DMS 273 (cell line): ENCODE measurements at regions not wholly inside any gene's neighbourhood (a gene's known extent, or its start where the extent isn't known, plus 50 kb on each side); places are given as distances from the start of the nearest gene placed in this dataset.
"Not testable (repeated sequence)": the region's sequence is repeated elsewhere in the genome, so short reads cannot be mapped to it uniquely, and the experiment has no call there.

Experiments used
- DNase-seq: peaks from one replicate; lab custom pipeline; 2025; ENCODE audit not compliant: unreplicated experiment; lab: John Stamatoyannopoulos, UW

DNA sequence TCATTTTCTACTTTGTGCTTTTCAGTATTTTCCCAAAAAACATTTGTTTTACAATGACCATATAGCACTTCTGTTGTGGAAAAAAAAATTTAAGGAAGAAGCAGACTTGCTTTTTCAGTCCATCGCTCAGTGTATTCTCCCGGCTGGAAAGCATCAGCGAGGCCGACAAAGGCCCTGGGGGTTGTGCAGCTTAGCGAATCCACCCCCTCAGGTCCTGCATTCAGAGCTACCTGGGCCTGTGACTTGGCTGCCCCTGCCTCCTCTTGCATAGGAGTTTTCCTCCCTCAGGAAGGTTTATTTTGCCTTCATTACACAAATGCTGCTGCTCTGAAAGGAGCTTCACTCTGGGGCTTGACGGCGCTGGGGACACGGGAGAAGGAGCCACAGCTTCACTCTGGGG lies 244.4 kb upstream of the MGAT5 start:
- no peak for DNase-seq

DNA sequence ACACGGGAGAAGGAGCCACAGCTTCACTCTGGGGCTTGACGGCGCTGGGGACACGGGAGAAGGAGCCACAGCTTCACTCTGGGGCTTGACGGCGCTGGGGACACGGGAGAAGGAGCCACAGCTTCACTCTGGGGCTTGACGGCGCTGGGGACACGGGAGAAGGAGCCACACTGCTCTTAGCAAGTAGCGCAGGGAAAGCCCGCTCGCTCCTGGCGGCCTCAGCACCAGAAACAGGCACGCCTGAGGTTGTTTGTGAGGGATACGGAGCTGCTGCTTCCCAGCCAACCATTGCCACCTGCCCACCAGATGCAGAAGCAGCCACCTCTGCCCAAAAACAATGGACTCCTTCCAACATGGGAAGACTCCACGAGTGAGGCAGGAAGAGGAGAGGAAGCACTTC lies 244.0 kb upstream of the MGAT5 start:
- not testable (repeated sequence) for DNase-seq

DNA sequence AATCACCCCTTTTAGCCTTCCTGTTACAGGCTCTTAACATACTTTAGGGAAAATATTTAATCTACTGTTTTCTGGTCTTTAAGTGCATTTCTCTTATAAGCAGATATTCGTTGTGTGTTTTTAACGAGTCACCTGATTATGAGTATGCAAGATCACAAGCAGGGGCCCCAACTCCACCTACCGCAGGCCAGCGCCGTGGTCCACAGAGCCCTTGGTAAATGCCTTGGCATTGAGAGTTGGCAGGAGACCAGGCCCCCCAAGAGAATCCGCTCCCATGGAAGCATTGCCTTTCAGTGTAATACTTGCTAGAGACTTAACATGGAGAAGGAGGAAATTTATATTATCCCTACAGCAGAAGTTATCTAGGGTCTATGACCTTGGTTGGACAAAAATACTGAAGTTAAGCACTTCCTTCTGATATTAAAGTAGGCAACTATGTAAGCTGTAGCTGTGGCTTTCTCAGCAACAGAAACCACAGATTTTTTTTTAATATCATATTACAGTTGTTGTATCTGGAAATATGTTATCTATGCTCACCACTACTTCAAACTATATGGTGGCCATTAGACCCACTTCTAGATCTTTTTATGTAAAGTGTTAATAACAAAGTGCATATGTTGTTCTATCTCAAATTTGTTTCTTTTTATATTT lies 241.8 kb upstream of the MGAT5 start:
- no peak for DNase-seq

DNA sequence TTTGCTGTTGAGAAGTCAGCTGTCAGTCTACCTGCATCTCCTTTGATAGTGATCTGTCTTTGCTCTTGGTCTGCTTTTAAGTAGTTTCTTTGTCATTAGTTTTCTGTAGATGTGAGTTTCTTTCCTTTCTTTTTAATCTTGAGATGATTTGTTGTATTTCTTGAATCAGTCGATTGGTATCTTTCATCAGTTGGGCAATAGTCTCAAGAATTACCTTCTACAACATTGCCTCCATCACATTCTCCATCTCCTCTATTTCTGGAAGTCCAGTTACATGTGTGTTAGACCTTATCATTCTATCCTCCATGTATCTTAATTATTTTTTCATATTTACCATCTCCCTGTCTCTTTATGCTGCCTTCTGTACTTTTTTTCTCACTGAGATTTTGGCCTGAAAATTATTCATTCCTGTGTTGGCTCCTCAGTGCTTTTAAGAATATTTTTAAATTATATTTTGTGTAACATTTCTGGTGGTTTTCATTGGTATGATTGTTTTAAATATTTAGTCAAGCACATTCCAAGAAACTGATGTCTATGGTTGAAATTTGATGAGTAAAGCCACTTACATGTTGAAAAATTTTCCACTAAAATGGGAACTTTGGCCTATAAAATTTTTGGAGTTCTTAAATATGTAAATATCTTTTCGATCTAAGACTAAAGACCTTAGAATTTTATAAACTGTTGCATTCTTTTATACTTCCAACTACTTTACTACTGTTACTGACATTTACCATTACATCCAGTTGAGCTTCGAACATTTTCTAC lies 239.5 kb upstream of the MGAT5 start:
- DNase-seq = no peak

DNA sequence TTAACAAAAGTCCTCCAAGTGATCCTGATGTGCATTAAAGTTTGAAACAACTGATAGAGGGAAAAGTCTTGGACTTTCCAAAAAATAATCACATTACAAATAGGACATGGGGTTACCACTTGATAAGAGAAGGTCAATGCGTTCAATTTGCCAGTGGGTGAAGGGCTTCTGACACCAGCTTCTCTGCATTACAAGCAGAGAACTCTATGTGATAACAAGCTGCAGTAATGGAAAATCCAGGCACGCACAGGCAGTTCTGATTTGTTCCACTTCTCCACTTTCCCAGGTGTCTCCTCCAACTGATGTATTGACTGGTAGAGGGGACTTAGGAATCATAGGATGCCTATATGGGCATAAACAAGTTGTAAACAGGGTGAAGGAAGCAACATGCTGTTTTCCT lies 234.0 kb upstream of the MGAT5 start:
- no peak for DNase-seq

DNA sequence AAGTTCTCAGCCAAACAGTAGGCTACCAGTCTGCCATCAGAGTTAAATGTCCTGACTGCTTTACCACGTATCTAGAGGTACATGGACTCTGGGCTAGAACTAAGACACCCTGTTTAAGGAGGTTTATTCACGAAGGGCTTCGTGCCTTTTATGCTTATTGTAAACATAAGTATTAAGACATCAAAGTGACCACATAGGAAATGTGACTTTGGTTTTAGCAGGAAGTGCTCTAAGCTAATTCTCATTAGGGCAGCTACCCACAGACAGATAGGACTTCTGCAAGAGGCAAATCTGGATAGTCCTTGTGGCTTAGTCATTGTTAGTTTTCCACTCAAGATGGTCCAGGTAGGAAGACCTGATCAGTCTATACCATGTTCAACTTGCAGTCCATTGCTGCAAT lies 233.3 kb upstream of the MGAT5 start:
- DNase-seq = no peak

DNA sequence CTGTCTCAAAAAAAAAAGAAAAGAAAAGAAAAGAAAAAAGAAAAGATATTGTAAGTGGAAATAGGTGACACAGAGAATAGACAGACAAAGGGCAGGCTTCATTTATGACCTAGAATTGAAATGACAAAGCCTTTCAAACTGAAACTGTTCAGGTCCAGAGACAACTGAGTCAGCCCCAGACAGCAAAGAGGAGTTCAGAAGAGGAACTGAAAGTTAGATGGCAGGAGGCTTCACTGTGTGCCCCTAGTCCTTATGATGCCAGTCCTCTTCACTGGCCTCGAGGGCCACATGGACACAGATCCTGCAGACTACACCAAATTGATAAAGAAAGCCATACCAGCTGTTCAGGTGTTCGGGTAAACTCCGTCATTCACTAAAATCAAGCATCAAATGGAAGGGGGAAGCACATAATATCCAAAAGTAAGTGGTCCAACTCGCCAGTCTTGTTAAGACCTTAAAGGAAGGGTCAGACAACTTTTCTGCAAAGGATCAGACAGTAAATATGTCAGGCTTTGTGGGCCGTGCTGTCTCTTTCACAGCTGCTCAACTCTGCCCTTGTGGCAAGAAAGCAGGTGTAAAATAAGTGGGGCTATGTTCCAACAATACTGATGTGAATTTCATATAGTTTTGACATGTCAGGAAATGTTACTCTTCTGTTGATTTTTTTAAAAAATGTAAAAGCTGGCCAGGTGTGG lies 231.9 kb upstream of the MGAT5 start:
- no peak for DNase-seq

DNA sequence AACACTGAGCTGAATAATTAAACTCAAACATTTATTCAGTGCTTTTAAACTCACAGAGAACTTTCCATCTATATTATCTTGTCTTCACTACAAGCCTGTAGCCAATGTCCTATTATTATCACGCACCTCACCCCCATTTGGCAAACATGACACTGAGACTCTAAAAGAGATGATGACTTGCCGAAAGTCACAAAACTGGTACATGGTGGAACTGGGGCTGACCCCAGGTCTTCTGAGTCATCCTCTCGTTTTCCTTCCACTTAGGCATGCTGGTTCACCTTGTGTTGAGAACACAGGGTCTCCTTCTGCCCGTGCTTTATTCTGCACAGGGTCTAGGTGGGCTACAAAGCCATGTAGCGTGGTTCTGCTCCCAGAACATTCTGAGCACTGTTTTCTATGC lies 230.0 kb upstream of the MGAT5 start:
- DNase-seq = no peak

DNA sequence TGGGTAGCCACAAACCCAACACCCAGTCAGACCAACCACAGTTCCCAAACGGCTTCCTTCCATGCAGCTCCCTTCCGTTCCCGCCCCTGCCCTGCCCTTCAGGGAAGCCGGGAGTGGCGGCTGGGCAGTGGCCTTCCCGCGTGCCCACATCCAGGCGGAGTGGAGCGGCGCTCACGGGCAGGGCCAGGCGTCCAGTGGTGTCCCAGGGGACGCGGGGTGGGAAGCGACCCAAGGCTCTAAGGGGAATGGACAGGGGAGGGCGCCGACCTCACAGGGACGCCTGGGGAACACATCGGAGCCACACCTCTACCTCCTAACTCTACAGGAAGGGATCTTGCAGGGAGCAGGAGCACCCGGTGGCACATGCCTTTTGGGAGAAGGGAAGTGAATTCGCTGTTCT lies 225.9 kb upstream of the MGAT5 start:
- DNase-seq = no peak

DNA sequence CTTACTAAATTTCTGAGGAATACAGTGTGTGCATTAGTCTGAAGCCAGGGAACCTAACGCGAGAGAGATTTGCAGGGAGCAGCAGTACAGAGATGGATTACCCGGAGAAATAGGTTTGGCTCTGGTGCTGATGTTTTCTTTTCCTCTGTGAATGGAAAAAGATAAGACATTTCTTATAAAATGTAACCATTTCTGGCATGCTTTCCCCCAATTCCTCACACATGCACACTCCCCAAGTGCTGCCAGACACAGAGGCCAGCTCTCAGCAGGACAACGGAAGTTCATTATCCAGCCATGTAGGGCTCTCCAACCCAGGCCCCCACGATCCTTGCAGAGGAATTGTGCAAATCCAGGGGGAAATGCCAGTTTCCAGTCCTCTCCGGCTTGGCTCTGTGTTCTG lies 224.5 kb upstream of the MGAT5 start:
- no peak for DNase-seq

DNA sequence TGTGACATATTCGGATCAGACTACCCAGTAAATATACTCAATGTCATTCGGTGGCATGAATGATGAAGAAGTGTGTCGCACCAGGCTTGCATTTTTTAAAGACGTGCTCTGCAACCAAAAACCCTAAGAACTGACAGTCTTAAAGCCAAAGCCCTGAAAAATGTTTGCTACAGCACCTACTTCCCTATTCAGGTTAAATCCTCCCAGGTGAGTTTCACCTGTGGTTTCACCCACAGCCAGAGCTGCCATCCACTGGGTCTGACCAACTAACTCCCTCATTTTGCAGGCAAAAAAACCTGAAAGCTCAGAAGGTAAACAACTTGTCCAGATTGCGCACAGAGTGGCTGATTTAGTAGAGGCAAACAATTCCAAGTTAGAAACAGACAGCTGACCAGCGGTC lies 222.3 kb upstream of the MGAT5 start:
- DNase-seq = no peak

DNA sequence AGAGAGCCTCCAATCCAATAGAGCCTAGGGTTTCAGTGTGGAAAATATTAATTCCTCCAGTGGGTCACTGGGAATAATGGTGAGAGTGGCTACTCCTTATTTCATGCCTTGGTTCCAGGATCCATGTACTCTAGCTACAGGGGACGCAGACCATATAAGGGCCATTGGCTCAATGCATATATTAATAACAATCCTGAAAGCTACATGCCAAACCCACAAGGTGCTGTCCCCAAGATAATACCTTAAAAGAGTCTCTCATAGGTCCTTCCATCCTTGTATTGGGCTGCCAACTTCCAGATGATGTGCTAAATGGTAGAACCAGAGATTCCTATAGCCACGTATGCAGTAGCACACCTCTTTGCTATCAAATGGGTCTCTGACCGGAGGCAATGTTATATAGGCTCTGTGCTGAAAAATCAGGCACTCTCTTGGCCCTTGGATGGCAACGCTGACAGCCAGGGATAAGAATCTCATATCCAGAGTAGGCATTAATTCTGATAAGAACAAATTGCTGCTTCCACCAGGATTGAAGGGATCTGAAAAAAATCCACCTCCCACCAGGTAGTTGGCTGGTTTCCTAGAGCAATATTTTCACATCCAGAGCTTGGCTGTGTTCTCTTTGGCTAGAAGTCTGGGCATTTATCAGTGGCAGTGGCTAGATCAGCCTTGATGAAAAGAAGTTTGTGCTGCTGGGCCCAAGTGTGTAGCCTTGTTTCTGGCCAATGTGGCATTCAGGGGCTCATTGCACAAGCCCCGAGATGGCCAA lies 218.1 kb upstream of the MGAT5 start:
- no peak for DNase-seq

DNA sequence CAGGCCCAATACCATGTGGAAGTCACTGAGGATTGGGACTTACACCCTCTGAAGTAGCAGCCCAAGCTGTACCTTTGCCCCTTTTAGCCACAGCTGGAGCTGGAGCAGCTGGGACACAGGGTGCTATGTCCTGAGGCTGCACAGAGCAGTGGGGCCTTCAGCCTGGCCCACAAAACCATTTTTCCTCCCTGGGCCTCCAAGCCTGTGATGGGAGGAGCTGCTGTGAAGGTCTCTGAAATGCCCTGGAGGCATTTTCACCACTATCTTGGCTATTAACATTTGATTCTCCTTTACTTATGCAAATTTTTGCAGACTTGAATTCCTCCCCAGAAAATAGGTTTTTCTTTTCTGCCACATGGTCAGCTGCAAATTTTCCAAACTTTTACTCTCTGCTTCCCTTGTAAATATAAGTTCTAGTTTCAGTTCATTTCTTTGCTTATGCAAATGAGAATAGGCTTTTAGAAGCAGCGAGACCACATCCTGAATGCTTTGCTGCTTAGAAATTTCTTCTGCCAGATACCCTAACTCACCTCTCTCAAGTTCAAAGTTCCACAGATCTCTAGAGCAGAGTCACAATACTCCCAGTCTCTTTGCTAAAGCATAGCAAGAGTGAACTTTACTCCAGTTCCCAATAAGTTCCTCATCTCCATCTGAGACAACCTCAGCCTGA lies 213.8 kb upstream of the MGAT5 start:
- no peak for DNase-seq

DNA sequence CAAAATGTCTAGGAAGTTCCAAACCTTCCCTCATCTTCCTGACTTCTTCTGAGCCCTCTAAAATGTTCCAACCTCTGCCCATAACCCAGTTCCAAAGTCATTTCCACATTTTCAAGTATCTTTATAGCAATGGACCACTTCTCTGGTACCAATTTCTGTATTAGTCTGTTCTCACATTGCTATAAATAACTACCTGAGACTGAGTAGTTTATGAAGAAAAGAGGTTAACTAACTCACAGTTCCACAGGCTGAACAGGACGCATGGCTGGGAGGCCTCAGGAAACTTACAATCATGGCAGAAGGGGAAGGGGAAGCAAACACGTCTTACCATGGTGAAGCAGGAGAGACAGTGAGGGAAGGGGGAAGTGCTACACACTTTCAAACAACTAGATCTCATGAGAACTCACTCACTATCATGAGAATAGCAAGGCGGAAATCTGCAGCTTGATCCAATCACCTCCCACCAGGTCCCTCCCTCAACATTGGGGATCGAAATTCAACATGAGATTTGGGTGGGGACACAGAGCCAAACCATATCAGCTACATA lies 213.2 kb upstream of the MGAT5 start:
- not testable (repeated sequence) for DNase-seq

DNA sequence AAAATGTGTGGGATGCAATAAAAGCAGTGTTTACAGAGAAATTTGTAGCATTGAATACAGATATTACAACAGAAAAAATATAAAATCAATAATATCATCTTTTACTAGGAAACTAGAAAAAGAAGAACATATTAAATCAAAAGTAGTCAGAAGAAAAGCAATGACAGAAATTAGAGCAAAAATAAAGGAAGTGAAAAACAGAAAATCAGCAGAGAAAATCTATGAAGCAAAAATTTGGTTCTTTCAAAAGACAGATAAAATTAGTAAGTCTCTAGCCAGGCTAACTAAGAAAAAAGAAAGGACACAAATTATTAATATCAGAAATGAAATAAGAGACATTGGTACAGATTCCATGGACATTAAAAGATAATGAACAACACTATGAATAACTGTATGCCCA lies 212.0 kb upstream of the MGAT5 start:
- DNase-seq = no peak

DNA sequence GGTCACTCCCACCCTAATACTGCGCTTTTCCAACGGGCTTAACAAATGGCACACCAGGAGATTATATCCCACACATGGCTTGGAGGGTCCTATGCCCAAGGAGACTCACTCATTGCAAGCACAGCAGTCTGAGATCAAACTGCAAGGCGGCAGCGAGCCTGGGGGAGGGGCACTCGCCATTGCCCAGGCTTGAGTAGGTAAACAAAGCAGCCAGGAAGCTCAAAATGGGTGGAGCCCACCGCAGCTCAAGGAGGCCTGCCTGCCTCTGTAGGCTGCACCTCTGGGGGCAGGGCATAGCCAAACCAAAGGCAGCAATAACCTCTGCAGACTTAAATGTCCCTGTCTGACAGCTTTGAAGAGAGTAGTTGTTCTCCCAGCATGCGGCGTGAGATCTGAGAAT lies 210.8 kb upstream of the MGAT5 start:
- not testable (repeated sequence) for DNase-seq

DNA sequence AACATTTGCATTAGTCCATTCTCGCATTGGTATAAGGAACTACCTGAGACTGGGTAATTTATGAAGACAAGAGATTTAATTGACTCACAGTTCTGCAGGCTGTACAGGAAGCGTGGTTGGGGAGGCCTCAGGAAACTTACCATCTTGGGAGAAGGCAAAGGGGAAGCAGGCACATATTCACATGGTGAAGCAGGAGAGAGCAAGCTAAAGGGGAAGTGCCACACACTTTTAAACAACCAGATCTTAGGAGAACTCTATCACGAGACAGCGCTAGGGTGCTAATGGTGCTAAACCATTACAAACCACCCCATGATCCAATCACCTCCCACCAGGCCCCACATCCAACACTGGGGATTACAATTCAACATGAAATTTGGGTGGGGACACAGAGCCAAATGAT lies 201.7 kb upstream of the MGAT5 start:
- DNase-seq = no peak

DNA sequence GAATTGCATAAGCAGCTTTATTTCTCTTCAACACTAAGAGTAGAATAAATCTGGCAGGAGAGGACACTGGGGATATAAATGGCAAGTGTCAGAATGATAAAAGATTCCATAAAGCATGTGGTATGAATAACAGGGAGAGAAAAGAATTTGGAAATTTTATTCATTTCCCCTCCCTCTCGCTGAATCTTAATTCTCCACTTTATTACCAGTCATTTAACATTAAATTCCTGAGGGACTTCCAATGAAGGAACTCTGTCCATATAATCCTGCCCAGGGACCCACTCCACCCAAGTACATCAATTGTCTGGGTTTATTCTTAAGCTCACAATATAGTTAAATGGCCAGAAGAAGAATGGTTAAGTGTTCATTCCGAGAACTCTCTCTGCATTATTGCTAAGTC lies 197.7 kb upstream of the MGAT5 start:
- no peak for DNase-seq

DNA sequence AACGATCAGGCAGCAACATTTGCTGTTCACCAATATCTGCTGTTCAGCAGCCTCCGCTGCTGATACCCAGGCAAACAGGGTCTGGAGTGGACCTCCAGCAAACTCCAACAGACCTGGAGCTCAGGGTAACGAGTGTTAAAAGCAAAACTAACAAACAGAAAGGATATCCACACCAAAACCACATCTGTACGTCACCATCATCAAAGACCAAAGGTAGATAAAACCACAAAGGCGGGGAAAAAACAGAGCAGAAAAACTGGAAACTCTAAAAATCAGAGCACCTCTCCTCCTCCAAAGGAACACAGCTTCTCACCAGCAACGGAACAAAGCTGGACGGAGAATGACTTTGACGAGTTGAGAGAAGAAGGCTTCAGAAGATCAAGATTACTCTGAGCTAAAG lies 192.8 kb upstream of the MGAT5 start:
- not testable (repeated sequence) for DNase-seq

DNA sequence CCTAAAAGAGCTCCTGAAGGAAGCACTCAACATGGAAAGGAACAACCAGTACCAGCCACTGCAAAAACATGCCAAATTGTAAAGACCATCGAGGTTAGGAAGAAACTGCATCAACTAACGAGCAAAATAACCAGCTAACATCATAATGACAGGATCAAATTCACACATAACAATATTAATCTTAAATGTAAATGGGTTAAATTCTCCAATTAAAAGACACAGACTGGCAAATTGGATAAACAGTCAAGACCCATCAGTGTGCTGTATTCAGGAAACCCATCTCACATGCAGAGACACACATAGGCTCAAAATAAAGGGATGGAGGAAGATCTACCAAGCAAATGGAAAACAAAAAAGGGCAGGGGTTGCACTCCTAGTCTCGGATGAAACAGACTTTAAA lies 191.6 kb upstream of the MGAT5 start:
- DNase-seq = not testable (repeated sequence)

DNA sequence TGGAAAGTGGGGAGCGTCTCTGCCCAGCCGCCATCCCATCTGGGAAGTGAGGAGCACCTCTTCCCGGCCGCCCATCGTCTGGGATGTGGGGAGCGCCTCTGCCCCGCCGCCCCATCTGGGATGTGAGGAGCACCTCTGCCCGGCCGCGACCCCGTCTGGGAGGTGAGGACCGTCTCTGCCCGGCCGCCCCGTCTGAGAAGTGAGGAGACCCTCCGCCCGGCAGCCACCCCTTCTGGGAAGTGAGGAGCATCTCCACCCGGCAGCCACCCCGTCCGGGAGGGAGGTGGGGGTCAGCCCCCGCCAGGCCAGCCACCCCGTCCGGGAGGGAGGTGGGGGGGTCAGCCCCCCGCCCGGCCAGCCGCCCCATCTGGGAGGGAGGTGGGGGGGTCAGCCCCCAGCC lies 190.0 kb upstream of the MGAT5 start:
- not testable (repeated sequence) for DNase-seq
